ENCODE measurements at regions not wholly inside any gene's neighbourhood (a gene's known extent, or its start where the extent isn't known, plus 50 kb on each side); places are given as distances from the start of the nearest gene placed in this dataset.
"Not testable (repeated sequence)": the region's sequence is repeated elsewhere in the genome, so short reads cannot be mapped to it uniquely, and the experiment has no call there.

GRCh38 chr2:186345745-186346144, 140.3 kb upstream of the ZC3H15 start:
- DNase-seq (ENCODE audit: low read depth): no peak
- no peak for TF ChIP-seq CTCF (IDR thresholded peaks at IDR 0.05; ENCODE audit: insufficient read depth, low read depth, low read length)

DNA sequence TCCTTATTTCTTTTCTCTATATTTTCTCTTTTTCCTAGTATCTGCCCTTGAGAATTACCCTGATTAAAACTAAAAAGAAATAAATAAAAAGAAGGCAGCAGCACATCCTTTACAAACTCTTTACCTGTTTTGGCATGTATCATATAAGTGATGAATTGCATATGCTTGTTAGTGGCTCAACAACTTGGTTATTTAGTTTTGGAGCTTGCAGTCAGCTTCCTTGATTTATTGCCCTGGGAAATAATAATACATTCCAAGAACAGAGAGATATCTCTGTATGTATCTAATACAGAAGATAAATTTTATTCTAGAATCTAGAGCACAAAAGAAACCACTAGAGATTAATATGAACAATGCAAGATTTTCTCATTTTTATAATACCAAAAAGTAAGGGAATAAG, 139.8 kb upstream of the ZC3H15 start:
- TF ChIP-seq CTCF (IDR thresholded peaks at IDR 0.05; ENCODE audit: insufficient read depth, low read depth, low read length): no peak
- no peak for DNase-seq (ENCODE audit: low read depth)
- no peak overlapping the region for H3K4me3 ChIP-seq (ENCODE audit: low read depth, low read length)

More at GRCh38 chr2:186345745-186346144, 140.3 kb upstream of the ZC3H15 start:
- no peak overlapping the region for H3K4me3 ChIP-seq (ENCODE audit: low read depth, low read length)

- TF ChIP-seq CTCF (IDR thresholded peaks at IDR 0.05; ENCODE audit: insufficient read depth, low read depth, low read length): no peak
- DNase-seq (ENCODE audit: low read depth): no peak
Measured at GRCh38 chr2:186347472-186347871, 138.6 kb upstream of the ZC3H15 start.

DNA sequence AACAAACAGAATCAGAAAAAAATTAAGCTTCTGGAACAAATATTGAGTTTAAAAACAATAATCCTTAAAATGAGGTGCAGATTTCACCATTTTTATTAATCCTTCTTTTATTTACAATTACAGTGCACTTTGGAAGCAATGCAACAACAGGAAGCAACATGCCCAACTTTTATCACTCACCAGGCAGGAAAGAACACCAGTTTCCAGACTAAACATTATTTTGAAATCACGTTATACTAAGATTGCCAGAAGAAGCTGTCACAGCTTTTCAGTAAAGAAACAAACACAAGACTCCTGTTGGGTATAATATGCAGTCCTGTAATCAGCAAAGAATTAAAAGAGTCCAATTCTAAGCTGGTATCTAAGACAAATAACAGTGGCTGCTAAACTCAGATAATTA, 137.9 kb upstream of the ZC3H15 start:
- DNase-seq (ENCODE audit: low read depth): peak; percentile 21
- TF ChIP-seq CTCF (IDR thresholded peaks at IDR 0.05; ENCODE audit: insufficient read depth, low read depth, low read length): no peak

More at GRCh38 chr2:186347472-186347871, 138.6 kb upstream of the ZC3H15 start:
- H3K4me3 ChIP-seq (ENCODE audit: low read depth, low read length): no peak overlapping the region

DNA sequence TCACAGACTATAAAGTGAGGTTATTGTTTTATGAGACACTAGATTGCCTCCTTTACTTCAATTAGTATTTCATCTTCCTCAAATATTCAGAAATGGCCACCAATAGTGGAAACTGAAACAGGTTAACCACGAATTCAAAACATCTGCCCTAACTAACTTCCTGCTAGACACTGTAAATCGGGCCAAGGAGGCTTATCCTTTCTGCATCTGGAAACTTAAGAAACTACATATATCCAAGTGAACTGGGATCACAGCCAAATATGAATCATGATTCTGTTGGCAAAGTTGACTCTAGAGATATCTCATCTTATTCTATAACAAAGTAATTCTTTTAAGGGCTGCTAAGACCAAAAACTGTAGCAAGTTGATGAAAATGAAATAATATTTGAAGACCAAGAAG, 136.6 kb upstream of the ZC3H15 start:
- DNase-seq (ENCODE audit: low read depth): peak; percentile 65
- no peak overlapping the region for H3K4me3 ChIP-seq (ENCODE audit: low read depth, low read length)
- TF ChIP-seq CTCF (IDR thresholded peaks at IDR 0.05; ENCODE audit: insufficient read depth, low read depth, low read length): no peak

More for the DNA sequence above, 137.9 kb upstream of the ZC3H15 start:
- H3K4me3 ChIP-seq (ENCODE audit: low read depth, low read length): no peak overlapping the region

- DNase-seq (ENCODE audit: low read depth); H3K4me3 ChIP-seq (ENCODE audit: low read depth, low read length): not testable (repeated sequence)
Measured at GRCh38 chr2:186354160-186354559, 131.9 kb upstream of the ZC3H15 start.

GRCh38 chr2:186365406-186365805, 120.7 kb upstream of the ZC3H15 start:
- no peak for DNase-seq (ENCODE audit: low read depth)

More at GRCh38 chr2:186365406-186365805, 120.7 kb upstream of the ZC3H15 start:
- no peak for TF ChIP-seq CTCF (IDR thresholded peaks at IDR 0.05; ENCODE audit: insufficient read depth, low read depth, low read length)
- no peak overlapping the region for H3K4me3 ChIP-seq (ENCODE audit: low read depth, low read length)
